ENCODE measurements at regions not wholly inside any gene's neighbourhood (a gene's known extent, or its start where the extent isn't known, plus 50 kb on each side); places are given as distances from the start of the nearest gene placed in this dataset.

- ATAC-seq, result no peak
- no peaks in the 10 kb centered on the region for H3K9me3 Mint-ChIP-seq
- H3K27ac Mint-ChIP-seq, result no peak overlapping the region
- DNase-seq (ENCODE audit: low spot score in 2 of 2), result no peak
- H3K36me3 Mint-ChIP-seq, result no peaks in the 10 kb centered on the region
Observed at GRCh38 chr2:220001751-220002150, 374.3 kb downstream of the SLC4A3 start.

- no peak for ATAC-seq
Observed at GRCh38 chr2:220002251-220002650, 374.8 kb downstream of the SLC4A3 start.

GRCh38 chr2:220002699-220003098 lies 375.3 kb downstream of the SLC4A3 start:
- no peak overlapping the region for H3K27ac Mint-ChIP-seq
- no peaks in the 10 kb centered on the region for H3K36me3 Mint-ChIP-seq
- no peak for ATAC-seq
- H3K9me3 Mint-ChIP-seq, result peaks cover under 1 to 1% of the 10 kb centered on the region in 2 donors
- DNase-seq (ENCODE audit: low spot score in 2 of 2), result no peak

More at GRCh38 chr2:220002251-220002650, 374.8 kb downstream of the SLC4A3 start:
- no peaks in the 10 kb centered on the region for H3K9me3 Mint-ChIP-seq
- no peaks in the 10 kb centered on the region for H3K36me3 Mint-ChIP-seq
- DNase-seq (ENCODE audit: low spot score in 2 of 2), result no peak
- H3K27ac Mint-ChIP-seq, result no peak overlapping the region

- H3K9me3 Mint-ChIP-seq, result peaks cover 4 to 5% of the 10 kb centered on the region in 2 donors
- no peak for ATAC-seq
- no peak for DNase-seq (ENCODE audit: low spot score in 2 of 2)
- H3K36me3 Mint-ChIP-seq, result no peaks in the 10 kb centered on the region
- no peak overlapping the region for H3K27ac Mint-ChIP-seq
Observed at GRCh38 chr2:220005362-220005761, 377.9 kb downstream of the SLC4A3 start.

- Mint-ChIP-seq H3K27ac (no peak overlapping the region), H3K36me3 (no peaks in the 10 kb centered on the region), H3K9me3 (peaks cover 4 to 8% of the 10 kb centered on the region in 2 donors)
- ATAC-seq (no peak), DNase-seq (ENCODE audit: low spot score in 2 of 2) (no peak)
Observed at GRCh38 chr2:220006152-220006621, 378.8 kb downstream of the SLC4A3 start.

- no peak for DNase-seq (ENCODE audit: low spot score in 2 of 2)
- no peak overlapping the region for H3K27ac Mint-ChIP-seq
Observed at GRCh38 chr2:220011859-220012258, 384.4 kb downstream of the SLC4A3 start.

GRCh38 chr2:220014961-220015360 lies 387.5 kb downstream of the SLC4A3 start:
- ATAC-seq (no peak), DNase-seq (ENCODE audit: low spot score in 2 of 2) (no peak)
- Mint-ChIP-seq H3K9me3 (peaks cover 3 to 10% of the 10 kb centered on the region in 2 donors), H3K27ac (no peak overlapping the region), H3K36me3 (no peaks in the 10 kb centered on the region)

More at GRCh38 chr2:220011859-220012258, 384.4 kb downstream of the SLC4A3 start:
- H3K9me3 Mint-ChIP-seq, result peaks cover 8 to 13% of the 10 kb centered on the region in 2 donors
- no peaks in the 10 kb centered on the region for H3K36me3 Mint-ChIP-seq
- no peak for ATAC-seq

- ATAC-seq, result no peak
- DNase-seq (ENCODE audit: low spot score in 2 of 2), result no peak
- peaks cover 3 to 10% of the 10 kb centered on the region in 2 donors for H3K9me3 Mint-ChIP-seq
- no peak overlapping the region for H3K27ac Mint-ChIP-seq
- H3K36me3 Mint-ChIP-seq, result no peaks in the 10 kb centered on the region
Observed at GRCh38 chr2:220015576-220015975, 388.1 kb downstream of the SLC4A3 start.

GRCh38 chr2:220025207-220025606 lies 397.8 kb downstream of the SLC4A3 start:
- DNase-seq (ENCODE audit: low spot score in 2 of 2) (no peak), ATAC-seq (no peak)
- Mint-ChIP-seq H3K9me3 (no peaks in the 10 kb centered on the region), H3K36me3 (no peaks in the 10 kb centered on the region), H3K27ac (no peak overlapping the region)

- no peaks in the 10 kb centered on the region for H3K36me3 Mint-ChIP-seq
- no peak for DNase-seq (ENCODE audit: low spot score in 2 of 2)
Observed at GRCh38 chr2:220029013-220029412, 401.6 kb downstream of the SLC4A3 start.

GRCh38 chr2:220033546-220033945 lies 406.1 kb downstream of the SLC4A3 start:
- ATAC-seq, result no peak
- no peaks in the 10 kb centered on the region for H3K36me3 Mint-ChIP-seq

More at GRCh38 chr2:220029013-220029412, 401.6 kb downstream of the SLC4A3 start:
- ATAC-seq, result no peak
- H3K27ac Mint-ChIP-seq, result no peak overlapping the region
- H3K9me3 Mint-ChIP-seq, result peaks cover 0 to 4% of the 10 kb centered on the region in 2 donors

GRCh38 chr2:220034426-220035130 lies 407.1 kb downstream of the SLC4A3 start:
- H3K27ac Mint-ChIP-seq, result no peak overlapping the region
- ATAC-seq (no peak), DNase-seq (ENCODE audit: low spot score in 2 of 2) (no peak)
- no peaks in the 10 kb centered on the region for H3K36me3 Mint-ChIP-seq
- H3K9me3 Mint-ChIP-seq, result peaks cover 4% of the 10 kb centered on the region in 2 donors

More at GRCh38 chr2:220033546-220033945, 406.1 kb downstream of the SLC4A3 start:
- DNase-seq (ENCODE audit: low spot score in 2 of 2), result no peak
- no peak overlapping the region for H3K27ac Mint-ChIP-seq
- peaks cover 4% of the 10 kb centered on the region in 2 donors for H3K9me3 Mint-ChIP-seq

- no peaks in the 10 kb centered on the region for H3K36me3 Mint-ChIP-seq
- H3K27ac Mint-ChIP-seq, result no peak overlapping the region
- peaks cover 4% of the 10 kb centered on the region in 2 donors for H3K9me3 Mint-ChIP-seq
- ATAC-seq (no peak), DNase-seq (ENCODE audit: low spot score in 2 of 2) (no peak)
Observed at GRCh38 chr2:220036431-220036830, 409.0 kb downstream of the SLC4A3 start.

GRCh38 chr2:220040346-220040745 lies 412.9 kb downstream of the SLC4A3 start:
- Mint-ChIP-seq H3K36me3 (no peaks in the 10 kb centered on the region), H3K27ac (no peak overlapping the region), H3K9me3 (no peaks in the 10 kb centered on the region)
- DNase-seq (ENCODE audit: low spot score in 2 of 2) (no peak), ATAC-seq (no peak)

GRCh38 chr2:220041447-220041846 lies 414.0 kb downstream of the SLC4A3 start:
- Mint-ChIP-seq H3K9me3 (no peaks in the 10 kb centered on the region), H3K36me3 (no peaks in the 10 kb centered on the region), H3K27ac (no peak overlapping the region)
- no peak for ATAC-seq
- DNase-seq (ENCODE audit: low spot score in 2 of 2), result no peak

GRCh38 chr2:220043155-220043989 lies 415.9 kb downstream of the SLC4A3 start:
- Mint-ChIP-seq H3K9me3 (no peaks in the 10 kb centered on the region), H3K36me3 (no peaks in the 10 kb centered on the region), H3K27ac (no peak overlapping the region)
- no peak for ATAC-seq
- DNase-seq (ENCODE audit: low spot score in 2 of 2), result no peak

- H3K36me3 Mint-ChIP-seq, result no peaks in the 10 kb centered on the region
- no peaks in the 10 kb centered on the region for H3K9me3 Mint-ChIP-seq
- ATAC-seq (no peak), DNase-seq (ENCODE audit: low spot score in 2 of 2) (no peak)
- H3K27ac Mint-ChIP-seq, result no peak overlapping the region
Observed at GRCh38 chr2:220043990-220044335, 416.5 kb downstream of the SLC4A3 start.

All from activated naive CD4-positive, alpha-beta T cell treated with anti-CD3 and anti-CD28 coated beads, Interleukin-2, amount 50 U/mL, for 72 hours (primary cell).